ENCODE measurements at regions not wholly inside any gene's neighbourhood (a gene's known extent, or its start where the extent isn't known, plus 50 kb on each side); places are given as distances from the start of the nearest gene placed in this dataset.

DNA sequence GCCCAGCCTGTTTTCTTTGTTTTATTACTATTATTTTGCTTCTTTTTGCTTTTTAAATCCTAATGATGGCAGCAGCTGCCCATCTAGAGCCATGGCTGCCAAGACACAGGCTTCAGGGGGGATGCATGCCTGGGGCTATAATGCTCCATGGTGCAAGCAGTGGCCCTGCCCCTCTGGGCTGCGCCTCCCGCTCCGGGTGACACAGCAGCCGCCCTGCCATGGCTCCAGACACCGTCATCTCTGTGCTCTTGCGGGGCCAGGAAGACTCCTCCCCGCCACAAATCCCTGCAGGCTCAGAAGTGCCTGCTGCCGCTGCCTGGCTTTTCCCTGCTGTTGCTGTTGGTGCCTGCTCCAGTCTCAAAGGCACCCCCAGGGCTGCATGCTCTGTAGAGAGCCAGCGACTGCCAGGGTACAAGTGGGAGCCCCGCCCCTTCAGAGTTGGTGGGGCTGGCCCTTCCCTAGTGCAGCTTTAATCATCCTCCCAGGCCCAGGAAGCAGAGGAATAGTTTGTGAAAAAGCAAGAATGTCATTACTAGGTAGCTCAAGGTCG is 581.5 kb downstream of the FGF9 start:
- DNase-seq = no peak

DNA sequence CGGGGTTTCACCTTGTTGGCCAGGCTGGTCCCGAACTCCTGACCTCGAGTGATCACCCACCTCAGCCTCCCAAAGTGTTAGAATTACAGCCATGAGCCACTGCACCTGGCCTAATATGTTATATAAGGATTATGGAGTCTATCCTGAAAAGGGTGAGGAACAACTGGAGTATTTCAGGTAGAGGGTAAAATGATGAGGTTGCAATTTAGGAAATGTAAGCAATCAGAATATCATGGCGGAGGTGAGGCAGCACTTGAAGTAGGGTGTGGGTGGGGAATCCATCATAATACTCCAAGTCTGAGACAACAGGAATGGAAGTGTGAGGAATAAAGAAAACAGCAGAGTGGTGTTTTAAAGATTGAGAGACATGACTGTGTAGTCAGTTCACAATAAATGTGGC is 582.2 kb downstream of the FGF9 start:
- DNase-seq = no peak

DNA sequence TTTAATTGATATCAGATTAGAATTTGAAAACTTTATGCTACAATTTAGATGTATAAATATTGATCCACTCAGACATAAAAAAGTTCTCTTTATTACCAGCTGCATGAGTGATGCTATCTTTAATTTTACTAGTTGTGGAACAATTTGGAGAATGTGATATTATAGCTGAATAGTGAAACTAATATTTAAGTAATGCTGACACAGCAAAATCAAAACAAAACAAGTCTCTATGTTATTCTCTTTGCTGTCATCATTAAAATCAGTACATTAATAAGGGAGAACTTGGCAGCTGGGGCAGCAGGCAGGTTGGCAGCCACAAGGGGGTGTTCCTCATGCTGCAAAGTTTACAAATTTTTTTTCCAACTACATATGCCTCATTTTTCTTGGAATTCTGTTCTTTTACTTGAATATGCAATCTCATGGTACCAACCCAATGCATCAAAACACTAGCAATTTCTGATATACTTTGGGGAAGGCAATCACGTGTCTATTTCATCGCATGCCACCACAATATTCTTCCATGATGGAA is 585.3 kb downstream of the FGF9 start:
- DNase-seq = no peak

DNA sequence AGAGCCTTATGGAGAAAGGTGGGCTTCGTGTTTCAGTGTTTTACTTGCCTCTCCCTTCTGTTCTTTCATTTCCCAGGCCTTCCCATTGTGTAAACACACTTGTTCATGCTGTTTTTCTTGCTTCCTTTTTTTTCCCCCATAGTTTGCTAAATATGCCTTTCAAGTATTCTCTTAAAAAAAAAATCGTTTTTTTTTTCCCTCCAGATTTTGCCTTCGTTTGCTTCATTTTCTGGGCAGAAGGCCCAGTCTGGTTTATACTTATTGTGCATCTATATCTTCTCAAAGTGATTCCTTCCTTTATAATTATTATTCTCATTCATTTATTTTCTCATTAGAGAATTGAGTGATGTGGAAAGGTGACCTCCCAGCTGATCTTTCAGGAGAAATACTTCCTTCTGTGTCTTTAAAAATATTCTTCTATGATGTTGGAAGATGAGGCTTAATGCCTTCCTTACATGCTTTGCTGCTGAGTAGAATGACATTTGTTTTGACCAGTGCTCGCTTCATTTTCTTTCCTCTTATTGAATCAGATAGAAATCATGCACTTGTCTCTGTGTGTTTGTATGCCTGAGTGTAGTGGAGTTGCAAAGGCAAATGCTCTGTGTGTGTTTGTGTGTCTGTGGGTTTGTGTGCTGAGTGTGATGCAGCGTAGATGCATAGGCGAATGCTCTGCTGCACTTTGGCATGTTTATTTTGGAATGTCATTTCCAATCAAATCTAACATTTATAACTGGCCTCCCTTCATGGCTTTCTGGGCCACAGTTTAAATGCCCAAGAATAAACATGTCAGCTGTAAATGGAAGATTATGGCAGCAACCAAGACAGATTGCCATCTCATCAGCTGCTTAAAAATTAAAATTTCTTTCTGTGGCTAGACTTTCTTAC is 591.4 kb downstream of the FGF9 start:
- no peak for DNase-seq

DNA sequence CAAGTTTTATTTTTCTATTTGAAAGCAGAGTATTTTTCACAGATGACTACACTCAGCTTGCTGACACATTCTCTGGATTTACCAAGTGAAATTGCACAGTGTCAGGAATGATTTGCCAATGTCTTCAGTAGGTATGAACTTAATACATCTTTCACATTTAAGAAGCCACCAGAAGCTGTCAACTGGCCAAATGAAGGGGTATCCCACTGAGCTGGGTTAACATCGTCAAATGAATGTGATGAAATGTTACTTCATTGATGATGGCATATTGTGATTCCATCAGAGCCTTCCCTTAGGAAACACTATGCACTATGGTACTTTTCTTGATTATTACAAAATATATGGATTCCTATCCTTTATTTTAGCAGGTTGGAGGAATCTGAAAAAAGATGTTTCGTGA is 592.3 kb downstream of the FGF9 start:
- no peak for DNase-seq

DNA sequence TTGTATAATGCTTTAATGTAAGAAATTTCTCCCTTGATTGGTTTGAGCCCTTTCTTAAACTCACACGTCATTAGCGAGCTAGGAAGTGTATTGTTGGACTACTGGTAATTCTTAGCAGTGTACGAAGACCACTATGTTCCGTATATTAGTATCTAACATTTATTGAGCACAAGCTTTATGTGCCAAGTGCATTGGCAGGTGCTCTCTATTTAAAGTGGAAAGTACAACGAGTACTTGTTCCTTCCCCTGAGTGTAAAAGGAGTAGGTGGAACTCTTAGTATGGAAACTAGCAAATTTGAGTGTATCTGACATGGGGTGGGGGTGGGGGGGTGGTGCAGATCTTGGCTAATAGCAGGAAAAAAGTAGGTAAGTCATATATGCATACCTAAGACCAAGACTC is 594.7 kb downstream of the FGF9 start:
- DNase-seq = no peak

DNA sequence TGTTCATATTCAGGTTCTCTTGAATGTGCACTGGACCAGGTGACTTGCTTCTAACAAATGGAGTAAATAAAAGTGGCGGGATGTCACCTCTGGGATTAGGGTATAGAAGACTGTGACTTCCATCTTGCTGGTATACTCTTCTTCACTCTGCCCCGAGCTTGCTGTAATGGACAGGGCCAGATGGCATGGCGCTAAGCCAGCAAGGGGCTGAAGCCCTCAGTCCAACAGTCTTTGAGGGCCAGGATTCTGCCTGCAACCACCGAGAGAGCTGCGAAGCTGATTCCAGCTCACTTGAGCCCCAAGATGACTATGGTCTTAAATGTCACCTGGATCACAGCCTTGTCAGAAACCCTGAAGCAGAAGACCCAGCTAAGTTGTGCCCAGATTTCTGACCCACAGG is 600.0 kb downstream of the FGF9 start:
- DNase-seq = no peak

DNA sequence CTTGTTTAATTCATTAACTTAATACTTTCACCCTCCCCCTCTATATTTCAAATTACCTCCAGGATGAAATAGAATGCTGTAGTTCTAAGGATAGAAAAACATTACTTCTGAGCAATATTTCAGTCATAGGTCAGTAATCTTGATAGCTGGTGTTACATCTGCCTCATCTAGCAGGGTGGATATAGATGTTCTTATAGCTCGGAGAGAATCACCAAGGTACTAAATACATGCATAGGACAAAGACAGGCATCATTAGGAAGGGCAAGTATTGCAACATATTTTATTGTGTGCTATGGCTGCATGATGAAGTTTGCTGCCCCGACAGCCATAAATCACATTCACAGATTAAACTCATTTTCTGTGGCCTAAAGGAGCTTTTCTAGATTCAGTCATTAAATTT is 601.0 kb downstream of the FGF9 start:
- no peak for DNase-seq

DNA sequence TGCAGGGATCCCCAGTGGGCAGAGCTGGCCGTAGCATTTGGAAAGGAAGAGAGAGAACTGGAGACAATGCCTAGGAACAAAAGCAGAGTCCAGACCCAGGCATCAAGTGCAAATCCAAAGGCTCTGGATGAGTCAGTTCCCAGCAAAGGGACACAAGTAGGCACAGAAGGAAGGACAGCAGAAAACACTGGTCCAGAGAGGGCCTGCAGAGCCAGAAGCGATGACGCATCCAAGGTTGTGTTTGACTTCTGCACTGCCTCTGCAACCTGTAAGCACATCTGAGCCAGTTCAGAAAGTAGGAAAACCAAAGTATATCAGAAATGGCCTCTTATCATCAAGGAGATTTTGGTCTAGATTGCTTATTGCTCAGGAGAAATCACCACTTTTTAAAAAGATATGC is 604.5 kb downstream of the FGF9 start:
- DNase-seq = no peak

DNA sequence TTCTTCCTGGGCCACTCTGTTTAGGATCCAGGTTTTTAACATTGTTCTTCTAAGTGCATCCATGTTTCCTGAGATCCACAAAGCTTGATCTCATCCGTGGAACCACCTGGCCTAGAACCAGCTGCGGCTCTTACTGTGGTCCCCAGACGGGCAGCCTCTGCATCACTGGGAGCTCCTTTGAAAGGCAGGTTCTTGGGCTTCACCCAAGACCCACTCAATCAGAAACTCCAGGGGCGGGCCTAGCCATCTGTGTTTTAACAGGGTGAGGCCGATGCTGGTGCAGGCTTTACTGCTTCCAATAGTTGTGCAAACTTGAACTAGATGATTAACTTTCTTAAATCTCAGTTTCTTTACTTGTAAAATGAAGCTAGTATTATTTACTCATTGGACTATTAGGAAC is 605.7 kb downstream of the FGF9 start:
- no peak for DNase-seq

DNA sequence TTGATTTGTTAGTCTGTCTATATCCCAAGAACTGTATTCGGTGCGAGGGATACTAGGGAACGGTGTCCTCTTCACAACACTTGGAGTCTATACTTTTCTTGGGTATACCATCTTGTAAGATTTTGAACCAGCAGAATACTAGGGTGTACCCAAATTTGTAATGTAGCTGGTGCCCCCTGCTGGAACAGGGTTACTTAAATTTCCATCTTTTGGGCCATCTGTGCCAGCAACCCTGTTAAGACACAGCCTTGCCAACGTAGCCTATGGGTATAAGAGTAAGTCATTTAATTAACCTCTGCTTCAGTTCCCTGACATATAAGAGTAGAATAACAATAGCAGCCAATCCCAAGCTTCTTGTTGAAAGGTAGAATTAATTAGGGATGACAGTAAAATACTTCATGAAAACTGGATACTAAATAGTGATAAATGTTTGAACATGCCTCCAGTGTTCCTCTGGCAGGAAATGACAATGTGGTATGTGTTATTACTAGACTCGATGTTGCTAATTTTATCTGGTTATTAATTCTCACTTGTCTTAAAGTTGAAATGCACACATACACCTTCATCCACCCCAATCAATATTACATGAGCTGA is 607.6 kb downstream of the FGF9 start:
- DNase-seq = peak; percentile 72

DNA sequence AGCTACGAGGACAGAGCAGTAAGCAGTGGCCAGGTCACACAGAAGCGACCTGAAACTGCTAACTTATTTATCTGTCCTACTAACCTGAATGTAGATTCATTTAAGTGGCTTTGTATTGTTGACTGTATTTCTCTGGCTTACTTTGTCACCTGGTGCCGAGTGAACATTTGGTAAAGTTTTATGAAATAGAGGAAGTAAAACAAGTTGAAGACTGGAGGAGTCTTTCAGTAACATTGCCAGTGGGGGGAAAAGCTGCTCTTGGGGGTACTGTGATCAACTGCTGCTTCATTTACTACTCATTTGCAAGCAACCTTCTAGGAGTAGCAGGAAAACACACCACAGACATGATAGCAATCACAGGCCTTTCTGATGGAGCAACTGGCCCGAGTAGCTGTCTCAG is 615.0 kb downstream of the FGF9 start:
- peak; percentile 1 for DNase-seq

DNA sequence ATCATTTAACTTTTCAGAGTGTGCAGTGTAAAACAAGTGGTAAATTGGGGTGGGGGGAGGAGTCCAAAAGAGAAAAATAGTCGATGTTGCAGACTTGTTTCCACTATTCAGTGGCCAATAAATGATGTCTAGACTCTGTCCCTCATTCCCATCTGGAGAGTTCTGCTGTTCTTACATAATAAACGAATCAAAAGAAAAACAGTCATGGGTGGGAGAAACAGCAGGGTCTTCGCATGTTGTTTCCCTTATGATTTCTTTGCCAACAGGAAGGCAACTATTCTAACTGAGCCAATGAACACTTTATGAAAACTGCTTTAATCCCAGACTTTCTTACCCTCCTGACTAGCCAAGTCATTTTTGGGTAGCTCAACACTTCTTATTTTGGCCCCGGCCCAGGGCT is 615.5 kb downstream of the FGF9 start:
- DNase-seq = no peak

DNA sequence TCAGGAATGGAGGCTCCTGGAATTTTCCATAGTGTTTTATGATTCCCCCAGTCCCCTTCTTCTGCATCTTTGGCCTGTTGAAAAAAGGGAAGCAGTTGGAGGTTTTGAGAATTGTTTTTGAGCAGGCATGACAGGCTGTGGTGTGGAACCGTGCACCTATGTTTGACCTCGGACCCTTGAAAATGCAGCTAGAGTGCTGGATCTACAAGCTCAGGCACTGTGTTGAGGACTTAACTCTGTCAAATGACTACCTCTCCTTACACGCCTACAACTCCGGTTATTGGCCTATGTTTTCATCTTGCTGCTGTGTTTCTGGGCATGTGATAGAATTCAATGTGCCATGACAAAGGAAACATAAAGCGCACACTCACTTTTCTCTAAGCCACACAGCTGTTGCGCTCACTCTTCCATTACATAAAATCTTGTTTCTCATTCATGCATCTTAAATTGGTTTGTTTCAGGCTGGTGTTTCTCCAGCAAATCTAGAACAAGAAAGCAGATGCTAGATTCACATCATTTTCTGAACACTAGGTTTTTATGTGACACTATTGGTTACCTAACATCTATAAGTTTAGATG is 616.6 kb downstream of the FGF9 start:
- DNase-seq = no peak

DNA sequence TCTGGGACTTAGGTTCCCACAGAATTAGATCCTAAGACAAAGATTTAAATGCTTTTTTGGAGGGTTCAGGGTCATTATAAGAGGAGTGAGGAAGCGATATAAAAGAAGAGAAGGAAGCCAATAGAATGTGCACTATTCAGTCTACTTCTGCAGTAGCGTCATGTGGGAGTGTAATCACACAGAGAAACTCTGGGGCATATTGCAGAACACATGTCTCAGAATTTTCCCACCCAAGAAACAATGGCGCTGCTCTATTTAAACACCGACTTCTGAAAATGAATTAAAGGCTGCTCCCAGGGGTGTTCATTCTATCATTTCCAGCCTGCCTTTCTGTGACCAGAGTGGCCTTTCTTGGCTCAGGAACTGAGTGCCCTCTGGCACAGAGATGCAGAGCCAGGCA is 617.6 kb downstream of the FGF9 start:
- no peak for DNase-seq

DNA sequence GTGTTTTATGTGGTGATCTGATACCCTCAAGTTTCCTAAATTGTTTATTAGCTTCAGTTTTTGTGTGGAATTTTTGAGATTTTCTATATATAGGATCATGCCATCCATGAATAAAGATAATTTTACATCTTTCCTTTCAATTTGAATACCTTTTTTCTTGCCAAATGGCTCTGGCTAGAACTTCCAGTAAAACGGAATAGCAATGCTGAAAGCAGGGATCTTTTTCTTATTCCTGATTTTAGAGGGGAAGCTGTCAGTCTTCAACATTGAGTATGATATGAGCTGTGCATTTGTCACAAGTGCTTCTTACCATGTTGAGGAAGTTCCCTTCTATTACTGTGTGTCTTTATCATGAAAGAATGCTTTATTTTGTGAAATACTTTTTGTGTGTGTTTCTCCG is 618.8 kb downstream of the FGF9 start:
- DNase-seq = no peak

DNA sequence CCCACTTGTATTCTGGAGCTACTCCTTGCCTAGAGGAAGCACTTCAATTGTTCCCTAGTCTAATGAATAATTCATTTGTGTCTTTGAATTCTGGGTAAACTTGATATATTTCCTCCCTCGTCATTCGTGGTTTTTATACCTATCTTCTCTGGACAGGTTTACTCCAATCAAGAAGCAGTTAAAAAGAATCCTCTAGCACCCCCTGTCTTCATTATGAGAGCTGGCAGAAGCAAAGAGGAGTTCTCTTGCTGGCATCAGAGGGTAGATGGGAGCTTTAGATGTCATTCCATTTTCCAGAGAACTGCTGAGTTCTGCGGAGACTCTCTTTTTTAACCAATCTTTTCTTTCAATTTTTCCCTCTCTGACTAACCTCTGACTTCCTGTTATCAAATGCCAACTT is 627.7 kb downstream of the FGF9 start:
- no peak for DNase-seq

DNA sequence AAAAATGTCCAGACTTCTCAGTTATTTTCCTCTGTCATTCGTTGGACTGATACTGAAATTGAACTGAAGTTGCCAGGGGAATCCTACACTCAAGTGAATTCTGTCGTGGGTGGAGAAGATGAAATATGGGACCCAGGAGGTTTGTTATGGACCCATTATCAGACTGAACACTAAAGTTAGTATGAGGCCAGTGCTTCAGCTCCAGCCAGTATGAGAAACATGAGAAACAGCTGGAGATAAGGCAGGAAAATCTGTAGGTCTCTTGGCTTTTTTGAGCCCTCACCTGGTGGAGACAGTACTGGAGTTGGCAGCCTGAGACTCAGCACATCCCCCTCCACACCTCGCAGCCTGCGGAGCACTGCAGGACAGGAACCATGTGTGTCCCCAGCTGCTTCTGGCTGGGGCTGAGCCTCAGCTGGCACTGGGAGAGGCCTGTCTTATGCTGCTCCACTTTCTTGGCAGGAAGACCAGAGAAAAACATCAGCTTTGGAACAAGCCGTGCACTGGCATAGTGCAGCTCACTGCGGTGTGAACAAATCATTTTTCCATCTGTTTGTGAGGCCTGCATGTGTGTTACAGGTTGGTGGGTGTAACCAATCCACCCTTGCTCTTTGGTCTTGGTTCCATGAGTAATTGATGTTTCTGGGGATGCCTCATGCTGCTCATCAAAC is 641.0 kb downstream of the FGF9 start:
- DNase-seq = no peak

DNA sequence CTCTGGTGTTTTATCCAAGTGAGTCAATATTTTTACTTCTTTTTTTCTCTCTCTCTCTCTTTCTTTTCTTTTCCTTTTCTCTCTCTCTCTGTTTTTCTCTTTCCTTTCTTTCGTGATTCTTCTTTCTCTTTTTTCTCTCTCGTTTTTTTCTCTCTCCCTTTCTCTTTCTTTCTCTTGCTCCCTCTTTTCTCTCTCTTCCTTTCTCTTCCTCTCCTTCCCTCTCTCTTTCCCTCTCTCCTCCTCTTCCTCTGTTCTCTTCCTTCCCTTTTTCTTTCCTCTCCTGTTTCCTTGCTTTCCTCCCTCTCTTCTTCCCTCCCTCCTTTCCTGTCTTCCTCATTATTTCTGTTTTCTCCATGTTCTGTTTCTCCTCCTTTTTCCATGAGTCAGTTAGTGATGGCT is 641.5 kb downstream of the FGF9 start:
- DNase-seq = no peak

DNA sequence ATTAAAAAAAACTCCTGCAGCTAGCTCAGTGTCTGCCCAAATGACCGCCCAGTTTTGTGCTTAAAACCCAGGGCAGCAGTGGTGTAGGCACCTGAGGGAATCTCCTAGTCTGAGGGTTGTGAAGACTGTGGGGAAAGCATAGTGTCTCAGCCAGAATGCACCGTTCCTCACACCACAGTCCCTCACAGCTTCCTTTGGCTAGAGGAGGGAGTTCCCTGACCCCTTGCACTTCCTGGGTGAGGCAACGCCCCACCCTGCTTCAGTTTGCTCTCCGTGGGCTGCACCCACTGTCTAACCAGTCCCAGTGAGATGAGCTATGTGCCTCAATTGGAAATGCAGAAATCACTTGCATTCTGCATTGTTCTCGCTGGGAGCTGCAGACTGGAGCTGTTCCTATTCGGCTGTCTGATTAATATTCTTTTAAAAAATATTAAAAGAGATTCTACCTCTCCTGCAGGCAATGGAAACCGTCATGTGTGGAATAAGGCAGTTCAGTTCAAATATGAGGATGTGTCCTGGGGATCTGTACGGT is 645.7 kb downstream of the FGF9 start:
- DNase-seq = no peak

DNA sequence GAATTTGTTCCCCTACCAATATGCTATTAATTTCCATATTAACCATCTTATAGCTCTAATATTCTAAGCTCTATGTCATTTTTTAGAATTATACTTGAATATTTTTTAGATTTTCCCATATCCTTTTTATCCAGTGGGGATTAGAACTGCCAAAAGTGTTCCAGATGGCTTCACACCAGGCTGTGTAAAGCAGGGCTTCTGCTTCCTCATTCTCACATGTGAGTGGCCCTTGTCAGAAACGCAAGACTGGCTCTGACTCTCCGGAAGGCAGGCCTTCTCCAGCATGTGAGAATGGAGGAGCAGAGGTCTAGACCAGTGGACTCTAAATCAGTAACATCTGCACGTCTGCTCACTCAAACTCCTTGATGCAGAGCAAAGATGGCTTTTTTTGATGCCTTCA is 650.1 kb downstream of the FGF9 start:
- DNase-seq = no peak

DNA sequence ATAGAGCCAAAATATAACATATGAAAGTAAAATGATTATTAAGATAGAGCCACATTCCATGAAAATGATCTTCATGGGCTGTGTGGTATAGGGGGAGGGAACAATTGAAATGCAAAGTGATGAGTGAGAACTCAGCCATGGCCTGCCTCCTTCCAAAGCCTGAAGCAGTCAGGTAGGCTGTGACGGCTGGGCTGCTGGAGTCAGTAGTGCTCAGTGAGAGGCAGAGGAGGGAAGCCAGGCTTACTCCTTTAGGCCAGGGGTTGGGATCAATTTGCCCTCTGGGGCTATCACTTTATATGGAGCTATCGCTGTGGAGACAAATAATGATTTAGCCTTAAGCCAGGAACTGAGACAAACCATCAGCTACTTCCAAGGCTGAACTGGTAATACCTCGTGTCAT is 654.9 kb downstream of the FGF9 start:
- DNase-seq = no peak

DNA sequence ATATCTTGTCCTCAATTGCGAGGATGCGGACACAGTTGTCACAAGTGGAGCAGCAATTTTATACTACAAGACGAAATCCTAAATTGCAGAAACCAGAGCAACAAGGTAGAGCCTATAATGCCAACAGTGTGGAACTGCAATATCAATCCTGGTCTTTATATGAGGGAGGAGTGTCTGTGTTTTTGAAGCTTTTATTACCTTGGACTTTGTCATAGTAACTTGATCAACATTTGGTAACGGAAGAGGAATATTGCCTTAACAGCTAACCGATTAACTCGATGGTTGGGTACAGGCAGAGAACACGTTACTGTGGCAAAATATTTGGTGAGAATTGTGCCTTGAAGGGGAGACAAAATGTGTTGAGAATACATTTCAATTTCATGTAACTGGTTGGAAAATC is 661.5 kb downstream of the FGF9 start:
- DNase-seq = no peak
